GM18909 (cell line): ENCODE measurements at regions not wholly inside any gene's neighbourhood (a gene's known extent, or its start where the extent isn't known, plus 50 kb on each side); places are given as distances from the start of the nearest gene placed in this dataset.

ENCODE experiments used
- ATAC-seq: cut with Tn5 transposase; IDR thresholded peaks from one replicate; pipeline ENCODE4 v1.9.1; 2021; ENCODE audit warnings: mild to moderate bottlenecking; ENCODE audit not compliant: unreplicated experiment, poor library complexity

DNA sequence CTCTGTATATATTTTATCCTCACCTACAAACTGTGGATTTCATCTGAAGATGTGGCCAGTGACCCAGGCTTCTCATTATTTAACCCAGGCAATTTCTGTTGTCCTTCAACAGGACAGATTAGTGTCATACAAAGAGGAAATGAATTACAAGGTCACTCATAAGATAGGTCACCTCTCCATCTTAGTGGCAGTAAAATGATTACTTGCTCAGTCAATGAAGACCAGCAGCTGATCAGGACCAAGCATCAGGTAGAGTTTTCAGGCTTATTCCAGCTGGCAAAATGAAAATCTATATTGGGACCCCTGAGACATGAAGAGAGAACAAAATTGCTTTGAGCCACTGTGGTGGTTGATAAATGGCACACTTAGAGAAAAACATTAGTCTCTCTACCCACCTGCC, 135.2 kb upstream of the PRDM9 start:
- no peak for ATAC-seq

DNA sequence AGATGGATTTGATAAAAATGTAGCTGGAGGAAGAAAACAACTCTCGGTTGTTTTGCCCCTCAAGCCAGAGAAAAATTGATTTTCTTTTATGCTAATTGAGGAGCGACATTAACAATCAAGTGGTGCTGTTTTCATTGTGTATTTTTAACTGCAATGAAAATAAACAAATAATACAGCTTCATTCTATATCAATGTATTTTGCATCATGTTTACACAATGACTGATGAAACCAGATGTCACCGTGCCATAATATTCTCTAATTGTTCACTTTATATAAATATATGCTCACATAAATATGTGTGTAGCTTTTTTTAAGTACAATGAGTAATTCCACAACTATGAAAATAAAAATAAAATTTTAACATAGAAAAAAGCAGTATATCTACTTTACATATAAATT, 139.0 kb upstream of the PRDM9 start:
- no peak for ATAC-seq

DNA sequence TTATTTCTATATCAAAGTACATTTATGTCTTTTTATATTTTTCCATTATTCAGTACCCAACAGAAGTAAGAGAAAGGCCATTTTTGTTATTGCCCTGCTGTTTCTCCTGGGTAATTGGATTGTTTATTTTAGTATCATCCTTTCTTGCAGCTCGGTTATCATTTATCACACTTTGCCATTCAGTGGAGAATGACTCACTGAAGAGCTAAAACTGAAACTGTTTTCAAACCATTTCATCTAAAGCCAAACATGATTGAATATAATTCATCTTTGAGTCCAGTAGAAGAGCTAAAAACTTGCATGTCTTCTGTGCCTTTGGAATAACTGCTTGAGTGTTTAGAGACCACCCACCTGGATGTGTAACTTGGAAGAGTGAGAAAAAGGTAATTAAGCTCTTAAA, 139.5 kb upstream of the PRDM9 start:
- no peak for ATAC-seq

DNA sequence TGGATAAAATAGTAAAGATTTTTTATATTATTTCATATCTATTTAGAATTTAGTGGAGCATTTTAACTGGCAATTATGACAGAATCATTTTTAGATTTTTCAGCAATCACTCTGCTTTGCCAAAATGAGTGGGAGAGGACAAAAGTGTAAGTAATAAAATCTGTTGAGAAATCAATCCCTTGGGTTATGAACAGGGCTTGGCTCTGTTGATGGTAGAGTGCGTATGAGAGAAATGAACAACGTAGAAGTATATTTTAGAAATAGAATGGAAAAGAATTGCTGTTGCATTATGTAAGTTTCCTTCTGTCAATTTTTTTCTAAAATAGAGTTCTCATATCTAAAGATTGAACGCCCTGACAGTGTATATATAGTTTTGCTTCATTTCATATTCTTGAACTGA, 154.1 kb upstream of the PRDM9 start:
- ATAC-seq = no peak

DNA sequence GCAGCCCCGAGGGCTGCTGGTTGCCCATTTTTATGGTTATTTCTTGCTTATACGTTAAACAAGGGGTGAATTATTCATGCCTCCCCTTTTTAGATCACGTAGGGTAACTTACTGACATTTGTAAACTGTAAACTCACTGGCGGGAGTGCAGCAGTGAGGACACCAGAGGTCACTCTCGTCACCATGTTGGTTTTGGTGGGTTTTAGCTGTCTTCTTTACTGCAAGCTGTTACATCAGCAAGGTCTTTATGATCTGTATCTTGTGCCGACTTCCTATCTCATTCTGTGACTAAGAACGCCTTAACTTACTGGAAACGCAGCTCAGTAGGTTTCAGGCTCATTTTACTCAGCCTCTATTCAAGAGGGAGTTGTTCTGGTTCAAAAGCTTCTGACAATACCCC, 155.0 kb upstream of the PRDM9 start:
- no peak for ATAC-seq

DNA sequence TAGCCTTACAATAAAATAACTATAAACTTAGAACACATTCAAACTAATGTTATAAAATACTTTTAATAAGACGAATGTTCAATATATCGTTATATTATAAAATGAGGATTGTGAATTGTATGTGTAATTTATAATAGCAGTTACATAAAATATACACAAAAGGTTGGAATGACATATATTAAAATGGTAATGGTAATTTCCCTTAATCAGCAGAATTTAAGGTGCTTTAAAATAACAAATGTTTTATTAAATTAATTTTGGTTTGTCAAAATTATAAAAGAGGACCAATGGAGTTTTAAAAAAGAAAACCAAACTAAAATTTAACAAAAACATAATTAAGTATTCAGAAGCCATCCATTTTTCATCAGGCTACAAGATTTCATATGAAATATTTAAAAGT, 164.3 kb upstream of the PRDM9 start:
- ATAC-seq = no peak

DNA sequence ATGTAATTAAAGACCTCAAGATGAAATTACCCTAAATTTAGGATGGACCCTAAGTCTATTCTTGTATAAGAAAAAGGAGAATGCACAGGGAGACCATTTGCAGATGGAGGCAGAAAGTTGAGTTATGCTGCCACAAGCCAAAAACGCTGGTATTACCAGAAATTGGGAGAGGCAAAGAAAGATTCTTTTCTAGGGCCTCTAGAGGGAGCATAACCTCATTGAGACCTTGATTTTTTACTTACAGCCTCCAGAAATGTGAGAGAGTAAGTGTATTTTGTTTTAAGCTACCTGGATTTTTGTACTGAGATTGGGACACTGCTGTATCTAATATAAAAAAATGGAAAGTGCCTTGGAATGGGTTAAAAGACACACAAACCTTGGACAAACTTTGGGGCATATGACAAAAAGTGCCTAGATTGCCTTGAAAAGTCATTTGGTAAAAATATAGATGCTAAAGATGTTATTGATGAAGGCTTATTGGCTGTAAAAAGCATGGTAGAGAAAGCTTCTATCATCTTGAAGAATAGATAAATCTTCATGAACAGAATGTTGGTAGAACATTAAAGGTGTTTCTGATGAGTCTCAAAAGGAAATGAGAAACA, 174.7 kb upstream of the PRDM9 start:
- no peak for ATAC-seq

DNA sequence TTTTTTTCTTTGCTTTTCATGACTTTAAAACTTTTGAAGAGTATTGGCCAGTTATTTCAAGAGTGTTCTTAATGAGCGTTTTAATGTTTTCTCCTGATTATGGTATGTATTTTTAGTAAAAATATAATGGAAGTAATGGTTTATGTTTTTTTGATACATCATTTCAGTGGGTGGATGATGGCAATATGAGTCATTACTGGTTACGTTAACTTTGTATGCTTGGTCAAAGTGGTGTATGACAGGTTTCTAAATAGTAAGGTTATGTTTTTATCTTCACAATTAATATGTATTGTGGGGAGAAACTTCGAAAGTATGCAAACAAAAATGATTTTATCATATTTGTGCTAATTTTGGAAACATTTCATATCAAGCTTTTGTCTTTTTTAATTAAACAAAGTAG, 176.7 kb upstream of the PRDM9 start:
- ATAC-seq = no peak

DNA sequence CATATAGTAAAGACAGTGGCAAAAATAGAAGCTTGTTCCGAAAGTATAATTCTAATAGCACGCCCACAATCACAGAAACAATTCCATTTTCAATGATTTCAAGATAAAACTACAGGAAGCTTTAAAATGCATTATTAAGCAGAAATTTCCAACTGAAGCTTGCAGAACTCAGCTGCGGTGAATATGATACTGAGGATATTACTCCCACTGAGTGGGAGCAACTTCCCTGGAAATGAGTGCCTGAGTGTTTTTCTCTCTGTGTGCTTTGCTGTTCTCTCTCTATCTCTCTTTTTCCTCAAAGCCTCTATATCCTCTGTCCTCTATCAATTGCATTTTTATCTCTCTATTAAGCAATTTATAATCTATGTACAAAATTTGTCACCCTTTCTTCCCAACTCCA, 187.5 kb upstream of the PRDM9 start:
- no peak for ATAC-seq

DNA sequence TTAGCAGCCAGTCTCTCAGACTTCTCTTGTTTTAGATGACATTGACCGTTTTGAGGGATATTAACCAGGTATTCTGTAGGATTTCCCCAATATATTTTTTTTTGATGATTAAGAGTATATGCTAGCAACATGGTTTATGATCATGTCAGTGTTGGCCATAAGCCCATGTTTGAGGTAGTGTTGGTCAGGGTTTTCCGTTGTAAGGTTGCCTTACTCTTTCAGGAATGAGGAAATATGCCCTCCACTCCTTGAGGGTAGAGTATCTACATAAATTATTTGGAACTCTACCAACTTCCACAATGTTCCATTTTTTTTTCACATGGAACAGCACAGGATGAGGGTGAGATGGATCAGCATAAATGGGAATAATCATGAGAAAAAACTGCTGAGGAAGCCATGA, 188.4 kb upstream of the PRDM9 start:
- no peak for ATAC-seq

DNA sequence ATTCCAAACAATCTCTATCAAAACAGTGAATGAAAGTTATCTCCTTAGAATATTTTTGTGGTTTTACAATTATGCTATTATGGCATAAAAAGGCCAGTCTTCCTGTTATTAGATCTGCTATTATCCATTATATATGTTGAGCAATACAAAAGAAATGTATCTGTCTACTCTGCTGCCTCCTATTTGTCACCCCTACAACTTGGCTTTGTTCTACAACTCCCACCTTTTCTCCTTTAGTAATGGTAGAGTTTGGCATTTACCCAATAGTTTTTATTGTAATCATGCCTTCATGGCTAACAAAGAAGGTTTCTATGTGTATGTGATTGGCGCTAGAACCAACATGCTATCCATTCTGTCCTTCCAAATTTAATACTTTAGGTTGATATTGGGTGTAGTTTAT, 189.2 kb upstream of the PRDM9 start:
- ATAC-seq = no peak

DNA sequence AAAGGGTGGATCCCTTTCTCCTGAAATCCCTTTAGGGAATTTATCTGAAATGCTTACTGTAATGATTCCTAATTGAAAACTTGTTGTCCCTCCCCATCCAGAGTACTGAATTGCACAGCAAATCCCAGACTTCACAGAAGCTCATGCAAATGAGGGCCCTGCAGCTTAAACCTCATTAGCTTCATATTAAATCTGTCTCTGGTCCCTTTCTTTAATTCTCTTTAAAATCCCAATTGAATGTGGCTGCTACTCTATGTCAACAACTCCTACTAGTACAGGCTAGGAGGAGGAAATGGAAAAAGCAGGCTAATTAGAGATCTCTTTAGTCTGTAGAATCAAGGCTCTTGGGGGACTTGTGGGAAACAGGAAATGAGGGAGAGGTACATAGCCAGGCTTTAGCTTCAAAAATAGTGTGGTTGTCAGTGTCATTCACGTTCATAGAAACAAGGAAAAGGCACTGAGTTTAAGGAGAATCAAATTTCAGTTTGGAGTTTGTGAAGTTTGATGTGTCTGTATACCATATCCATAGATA, 191.3 kb upstream of the PRDM9 start:
- ATAC-seq = no peak

DNA sequence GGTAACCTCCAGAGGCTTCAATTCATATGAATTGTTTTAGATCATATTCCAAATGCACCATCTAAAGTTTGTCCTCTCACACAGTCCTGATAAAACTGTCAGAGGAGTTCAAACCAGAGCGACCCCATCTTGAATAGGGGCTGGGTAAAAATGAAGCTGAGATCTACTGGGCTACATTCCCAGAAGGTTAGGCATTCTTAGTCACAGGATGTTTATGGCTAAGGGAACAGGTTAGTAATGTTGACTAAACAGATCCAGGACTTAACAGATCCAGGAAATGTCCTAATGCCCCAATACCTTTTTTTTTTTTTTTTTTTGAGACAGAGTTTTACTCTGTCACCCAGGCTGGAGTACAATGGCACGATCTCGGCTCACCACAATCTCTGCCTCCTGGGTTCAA, 192.6 kb upstream of the PRDM9 start:
- no peak for ATAC-seq

DNA sequence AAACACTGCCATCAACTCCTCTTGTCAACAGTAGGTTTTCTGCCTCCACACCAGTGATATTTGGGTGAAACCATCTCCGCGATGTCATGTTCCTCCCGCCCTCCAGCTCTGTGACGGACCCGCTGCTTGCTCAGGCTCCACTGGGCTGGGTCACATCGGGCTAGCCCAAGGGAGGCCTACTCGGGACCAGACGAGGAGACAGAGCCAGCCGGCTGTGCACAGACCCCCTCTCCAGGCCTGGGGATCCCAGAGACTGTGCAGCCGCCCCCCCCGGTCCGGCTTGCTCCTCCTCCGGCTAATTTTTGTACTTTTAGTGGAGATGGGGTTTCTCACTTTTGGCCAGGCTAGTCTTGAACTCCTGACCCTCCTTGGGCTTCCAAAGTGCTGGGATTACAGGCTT, 202.4 kb upstream of the PRDM9 start:
- no peak for ATAC-seq

DNA sequence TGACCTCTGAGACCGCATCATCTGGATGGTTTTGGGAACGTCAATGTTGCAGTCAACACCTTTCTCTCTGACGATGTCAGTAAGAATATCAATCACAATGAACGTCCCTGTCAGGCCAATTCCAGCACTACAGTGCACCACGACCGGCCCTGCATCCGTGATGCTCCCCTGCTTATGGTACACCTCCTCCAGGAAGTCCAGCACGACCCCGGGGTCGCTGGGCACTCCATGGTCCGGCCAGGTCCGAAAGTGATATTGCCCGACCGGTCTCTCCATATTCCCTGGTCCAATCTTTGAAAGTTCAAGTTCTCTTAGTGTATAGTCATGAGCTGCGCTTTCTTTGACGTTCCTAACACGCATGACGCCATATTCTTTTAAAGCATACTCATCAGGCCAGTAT, 203.6 kb upstream of the PRDM9 start:
- ATAC-seq = no peak

DNA sequence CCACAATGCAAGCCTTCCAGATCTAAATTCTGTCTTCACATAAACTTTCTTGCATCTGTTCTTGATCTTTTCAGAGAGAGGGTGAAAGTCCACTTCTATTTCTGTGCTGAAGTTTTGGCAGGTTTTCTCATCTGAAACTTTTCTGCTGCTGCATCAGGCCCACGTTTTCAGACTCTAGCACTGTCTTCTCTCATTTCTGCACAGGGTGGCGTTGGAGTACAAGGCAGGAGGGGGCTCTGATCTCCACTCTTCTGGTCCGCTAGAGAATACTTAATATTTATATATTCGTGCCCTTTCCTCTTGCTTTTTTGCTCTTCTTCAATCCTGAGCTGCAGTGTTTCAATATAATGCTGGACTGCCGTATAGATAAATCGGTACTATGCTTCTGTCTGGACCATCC, 204.0 kb upstream of the PRDM9 start:
- no peak for ATAC-seq

DNA sequence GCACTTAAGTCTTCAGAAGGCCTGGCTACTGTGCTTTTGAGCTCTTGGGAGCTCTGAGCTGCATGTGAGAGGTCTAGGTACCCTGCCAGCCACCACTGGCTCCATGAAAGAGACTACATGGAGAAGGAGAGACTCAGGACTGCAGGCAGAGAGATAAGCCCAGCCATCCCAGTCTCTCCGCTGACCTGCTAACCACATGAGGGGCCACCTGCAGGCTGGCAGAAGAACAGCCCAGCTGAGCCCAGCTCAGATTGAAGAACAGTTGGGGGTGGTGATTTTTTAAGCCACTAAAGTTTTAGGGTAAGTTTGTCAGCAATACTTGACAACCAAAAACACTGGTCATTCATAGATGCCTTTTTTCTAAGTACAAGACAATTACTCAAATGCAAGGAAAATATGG, 205.0 kb upstream of the PRDM9 start:
- ATAC-seq = no peak

DNA sequence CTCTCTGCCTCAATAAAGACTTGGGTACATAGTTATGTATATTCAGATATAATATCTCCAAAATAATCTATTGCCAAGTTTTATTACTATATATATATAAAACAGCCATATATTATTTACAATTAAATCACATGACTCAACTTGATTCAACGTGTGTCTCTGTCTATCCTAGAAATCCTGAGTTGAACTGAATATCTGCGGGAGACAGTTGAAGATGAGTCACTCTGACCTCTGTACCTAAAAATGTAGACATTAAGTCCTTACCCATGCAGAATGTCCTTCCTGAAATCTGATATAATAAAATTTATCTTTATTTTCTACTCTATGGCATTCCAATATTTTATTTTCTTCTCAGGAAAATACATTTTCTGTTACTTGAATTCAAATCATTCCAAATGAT, 218.2 kb upstream of the PRDM9 start:
- no peak for ATAC-seq

DNA sequence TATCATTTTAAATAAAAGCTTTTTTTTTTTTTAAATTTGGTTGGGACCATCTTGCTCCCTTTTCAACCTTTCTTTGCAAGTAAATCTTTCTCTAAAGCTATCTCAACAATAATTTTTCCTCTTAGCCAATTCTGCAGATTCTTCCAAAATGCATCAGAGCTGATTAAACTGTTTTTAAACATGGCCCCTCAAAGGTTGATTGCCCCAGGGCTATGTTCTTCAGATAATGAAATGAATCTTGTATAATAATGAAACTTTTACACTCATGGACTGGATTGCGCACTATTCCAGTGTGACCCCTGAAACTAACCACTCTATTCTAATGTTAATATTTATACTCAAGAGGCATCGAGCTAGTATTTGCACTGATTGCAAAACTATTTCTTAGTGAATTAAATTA, 222.8 kb upstream of the PRDM9 start:
- ATAC-seq = no peak

DNA sequence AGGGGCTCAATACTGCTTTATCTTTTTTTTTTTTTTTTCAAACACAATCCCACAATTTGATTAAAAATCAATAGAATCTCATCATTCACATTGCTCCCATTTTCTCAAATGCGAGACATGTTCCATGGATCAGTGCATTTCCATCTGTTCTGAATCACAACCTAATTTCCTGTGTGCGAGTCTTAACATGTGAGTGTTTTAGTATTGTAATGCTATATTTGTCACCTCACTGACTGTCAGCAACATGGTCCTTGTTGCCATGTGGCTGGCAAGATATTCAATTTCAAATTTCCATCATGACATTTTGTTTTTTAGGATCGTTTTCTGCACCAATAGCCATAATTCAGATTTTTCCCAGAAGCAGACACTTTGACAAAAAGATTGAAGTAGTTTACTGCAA, 233.2 kb upstream of the PRDM9 start:
- ATAC-seq = no peak

DNA sequence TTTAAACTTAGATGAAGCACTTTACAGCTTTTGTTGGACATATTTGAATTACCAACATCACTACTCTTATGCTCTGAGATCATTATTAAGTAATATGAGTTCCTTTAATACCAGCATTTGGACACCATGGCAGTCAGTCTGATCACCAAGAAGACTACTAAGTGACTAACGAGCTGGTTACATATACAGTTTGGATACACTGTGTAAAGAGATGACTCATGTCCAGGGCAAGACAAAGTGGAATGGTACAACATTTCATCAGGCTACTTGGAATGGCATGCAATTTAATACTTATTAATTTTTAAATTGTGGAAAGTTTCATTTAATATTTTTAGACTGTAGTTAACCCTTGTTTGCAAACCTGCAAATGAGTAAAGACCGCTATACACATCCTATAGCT, 237.4 kb upstream of the PRDM9 start:
- ATAC-seq = no peak

DNA sequence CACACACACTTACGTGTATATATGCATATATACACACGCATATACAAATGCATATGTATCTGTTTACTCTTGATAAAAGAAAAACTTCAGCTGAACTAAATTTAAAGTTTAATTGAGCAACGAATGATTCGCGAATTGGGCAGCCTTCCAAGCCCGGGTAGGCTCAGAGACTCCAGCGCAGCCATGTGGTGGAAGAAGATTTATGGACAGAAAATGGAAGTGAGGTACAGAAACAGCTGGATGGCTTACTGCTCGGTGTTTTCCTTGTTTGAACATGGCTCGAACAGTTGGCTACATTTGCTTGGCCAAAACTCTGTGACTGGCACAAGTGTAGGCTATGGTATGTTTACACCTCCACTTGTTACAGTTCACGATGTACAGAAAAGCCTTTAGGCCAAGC, 239.3 kb upstream of the PRDM9 start:
- no peak for ATAC-seq

DNA sequence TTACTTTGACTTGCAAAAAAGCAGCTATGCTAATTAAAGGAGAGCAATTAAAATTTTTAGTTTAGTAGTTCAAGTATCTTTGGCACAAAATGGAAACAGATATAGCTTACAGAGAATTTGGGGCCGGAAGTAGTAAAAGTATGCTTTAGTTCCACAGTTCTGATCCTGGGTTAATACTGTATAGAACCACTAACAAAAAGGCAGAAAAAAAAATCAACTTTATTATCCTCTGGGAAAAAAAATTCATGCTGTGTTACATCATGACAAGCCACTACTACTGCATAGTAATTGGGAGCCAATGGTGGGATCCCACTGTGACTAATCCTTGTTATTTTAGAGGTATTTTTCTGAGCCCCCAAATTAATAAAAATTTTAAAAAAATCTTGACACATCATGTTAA, 246.8 kb upstream of the PRDM9 start:
- no peak for ATAC-seq
